ENCODE measurements at regions not wholly inside any gene's neighbourhood (a gene's known extent, or its start where the extent isn't known, plus 50 kb on each side); places are given as distances from the start of the nearest gene placed in this dataset.
"Not testable (repeated sequence)": the region's sequence is repeated elsewhere in the genome, so short reads cannot be mapped to it uniquely, and the experiment has no call there.

- peak; percentile 40 for DNase-seq
Measured at GRCh38 chr14:65153101-65153500, 50.8 kb upstream of the MAX start.

- DNase-seq, result no peak
Measured at GRCh38 chr14:65156568-65157366, 54.5 kb upstream of the MAX start.

- no peak for DNase-seq
Measured at GRCh38 chr14:65159281-65160062, 57.2 kb upstream of the MAX start.

- DNase-seq, result no peak
Measured at GRCh38 chr14:65160091-65160490, 57.8 kb upstream of the MAX start.

GRCh38 chr14:65162031-65162430 lies 59.7 kb upstream of the MAX start:
- DNase-seq, result no peak

- peak; percentile 62 for DNase-seq
Measured at GRCh38 chr14:65164068-65164824, 61.9 kb upstream of the MAX start.

- DNase-seq, result no peak
Measured at GRCh38 chr14:65164825-65165135, 62.5 kb upstream of the MAX start.

GRCh38 chr14:65167072-65167645 lies 64.8 kb upstream of the MAX start:
- no peak for DNase-seq

- no peak for DNase-seq
Measured at GRCh38 chr14:65168840-65169239, 66.5 kb upstream of the MAX start.

- DNase-seq, result no peak
Measured at GRCh38 chr14:65169351-65169750, 67.0 kb upstream of the MAX start.

- DNase-seq, result no peak
Measured at GRCh38 chr14:65170318-65170717, 68.0 kb upstream of the MAX start.

- DNase-seq, result peak; percentile 61
Measured at GRCh38 chr14:65170768-65171507, 68.6 kb upstream of the MAX start.

GRCh38 chr14:65173973-65174693 lies 71.8 kb upstream of the MAX start:
- DNase-seq, result peak; percentile 35

- DNase-seq, result no peak
Measured at GRCh38 chr14:65174783-65175182, 72.5 kb upstream of the MAX start.

GRCh38 chr14:65177551-65177950 lies 75.2 kb upstream of the MAX start:
- DNase-seq, result no peak

- not testable (repeated sequence) for DNase-seq
Measured at GRCh38 chr14:65179231-65179630, 76.9 kb upstream of the MAX start.

GRCh38 chr14:65179918-65180724 lies 77.8 kb upstream of the MAX start:
- peak; percentile 15 for DNase-seq

- DNase-seq, result no peak
Measured at GRCh38 chr14:65180725-65181025, 78.4 kb upstream of the MAX start.

GRCh38 chr14:65184032-65184764 lies 81.9 kb upstream of the MAX start:
- DNase-seq, result peak; percentile 19

- DNase-seq, result no peak
Measured at GRCh38 chr14:65185829-65186228, 83.5 kb upstream of the MAX start.
